ENCODE measurements at regions not wholly inside any gene's neighbourhood (a gene's known extent, or its start where the extent isn't known, plus 50 kb on each side); places are given as distances from the start of the nearest gene placed in this dataset.

DNA sequence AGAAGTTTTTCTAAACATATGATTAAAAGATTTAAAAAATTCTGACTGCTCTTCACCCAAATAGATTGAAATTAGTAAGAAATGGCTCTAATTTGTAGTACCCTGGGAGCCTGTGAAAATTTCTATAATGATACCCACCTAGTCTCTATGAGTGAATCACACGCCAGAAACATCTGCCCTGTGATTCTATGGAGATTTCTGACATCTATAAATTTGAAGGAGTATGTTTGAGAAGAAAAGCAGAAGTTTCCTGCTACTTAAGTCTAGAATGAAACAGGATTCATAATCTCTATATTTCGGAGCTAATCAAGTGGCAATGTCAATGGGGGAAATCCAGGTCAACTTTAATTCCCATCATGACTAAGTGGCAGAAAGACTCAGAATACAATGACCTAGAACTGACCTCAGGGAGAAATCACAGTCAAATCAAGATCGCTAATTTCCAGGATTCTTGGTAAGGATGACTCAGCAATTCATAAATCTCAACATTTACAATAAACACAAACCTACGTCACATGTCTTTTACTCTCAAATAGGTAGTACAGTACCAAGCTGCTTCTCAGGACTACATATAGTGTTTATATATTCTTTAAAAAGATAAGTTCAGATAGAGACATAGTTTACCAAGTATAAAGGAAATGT is 186.2 kb upstream of the TNFAIP3 start:
- POLR2A ChIA-PET = no interaction called here
- Histone ChIP-seq H3K9me3 (no peaks in the 10 kb centered on the region), H3K27me3 (ENCODE audit: insufficient read depth) (no peaks in the 10 kb centered on the region), H3K9me2 (no peaks in the 10 kb centered on the region), H3K79me2 (ENCODE audit: insufficient read depth) (no peaks in the 10 kb centered on the region), H3K36me3 (replicated peaks in 1 of 2; ENCODE audit: control insufficient read depth in 1 of 2, insufficient read depth in 2 of 2, low read length in 1 of 2) (no peaks in the 10 kb centered on the region), H3F3A (replicated peaks; ENCODE audit: insufficient read depth) (no peaks in the 10 kb centered on the region), H2AFZ (ENCODE audit: low read depth) (no peak overlapping the region), H3K4me1 (ENCODE audit: control insufficient read depth in 1 of 2, insufficient read depth in 2 of 2, low read depth in 1 of 2, low read length in 1 of 2) (no peaks in the 10 kb centered on the region), H3K9ac (no peak overlapping the region), H3K4me2 (no peak overlapping the region), H3K27ac (ENCODE audit: low read depth in 2 of 2, low read length in 1 of 2) (no peak overlapping the region), H3K4me3 (ENCODE audit: low read depth in 2 of 2, low read length in 1 of 2) (no peak overlapping the region), H4K20me1 (ENCODE audit: insufficient read depth) (no peaks in the 10 kb centered on the region)
- TF ChIP-seq USF1 (IDR thresholded peaks at IDR 0.05; ENCODE audit: borderline replicate concordance, low read depth) (no peak), ZBTB33 (IDR thresholded peaks at IDR 0.05; ENCODE audit: borderline replicate concordance, low read depth) (no peak), EZH2phosphoT487 (IDR thresholded peaks at IDR 0.05; ENCODE audit: borderline replicate concordance, low read depth) (no peak), POLR2AphosphoS5 (IDR thresholded peaks at IDR 0.05; ENCODE audit: low read depth, low read length) (no peak), NFIC (IDR thresholded peaks at IDR 0.05; ENCODE audit: borderline replicate concordance) (no peak), FOXM1 (IDR thresholded peaks at IDR 0.05; ENCODE audit: low read depth) (no peak), FOSL2 (IDR thresholded peaks at IDR 0.05; ENCODE audit: borderline replicate concordance, low read depth) (no peak), MXI1 (IDR thresholded peaks at IDR 0.05; ENCODE audit: low read depth, low read length) (no peak), RCOR1 (IDR thresholded peaks at IDR 0.05; ENCODE audit: low read length) (no peak), JUND (IDR thresholded peaks at IDR 0.05) (no peak), YY1 (IDR thresholded peaks at IDR 0.05; ENCODE audit: low read depth) (no peak), RFX5 (IDR thresholded peaks at IDR 0.05; ENCODE audit: low read length) (no peak)
- TF ChIP-seq, protein P1, sequence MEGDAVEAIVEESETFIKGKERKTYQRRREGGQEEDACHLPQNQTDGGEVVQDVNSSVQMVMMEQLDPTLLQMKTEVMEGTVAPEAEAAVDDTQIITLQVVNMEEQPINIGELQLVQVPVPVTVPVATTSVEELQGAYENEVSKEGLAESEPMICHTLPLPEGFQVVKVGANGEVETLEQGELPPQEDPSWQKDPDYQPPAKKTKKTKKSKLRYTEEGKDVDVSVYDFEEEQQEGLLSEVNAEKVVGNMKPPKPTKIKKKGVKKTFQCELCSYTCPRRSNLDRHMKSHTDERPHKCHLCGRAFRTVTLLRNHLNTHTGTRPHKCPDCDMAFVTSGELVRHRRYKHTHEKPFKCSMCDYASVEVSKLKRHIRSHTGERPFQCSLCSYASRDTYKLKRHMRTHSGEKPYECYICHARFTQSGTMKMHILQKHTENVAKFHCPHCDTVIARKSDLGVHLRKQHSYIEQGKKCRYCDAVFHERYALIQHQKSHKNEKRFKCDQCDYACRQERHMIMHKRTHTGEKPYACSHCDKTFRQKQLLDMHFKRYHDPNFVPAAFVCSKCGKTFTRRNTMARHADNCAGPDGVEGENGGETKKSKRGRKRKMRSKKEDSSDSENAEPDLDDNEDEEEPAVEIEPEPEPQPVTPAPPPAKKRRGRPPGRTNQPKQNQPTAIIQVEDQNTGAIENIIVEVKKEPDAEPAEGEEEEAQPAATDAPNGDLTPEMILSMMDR (IDR thresholded peaks at IDR 0.05) = no peak
- TF ChIP-seq, protein P2, sequence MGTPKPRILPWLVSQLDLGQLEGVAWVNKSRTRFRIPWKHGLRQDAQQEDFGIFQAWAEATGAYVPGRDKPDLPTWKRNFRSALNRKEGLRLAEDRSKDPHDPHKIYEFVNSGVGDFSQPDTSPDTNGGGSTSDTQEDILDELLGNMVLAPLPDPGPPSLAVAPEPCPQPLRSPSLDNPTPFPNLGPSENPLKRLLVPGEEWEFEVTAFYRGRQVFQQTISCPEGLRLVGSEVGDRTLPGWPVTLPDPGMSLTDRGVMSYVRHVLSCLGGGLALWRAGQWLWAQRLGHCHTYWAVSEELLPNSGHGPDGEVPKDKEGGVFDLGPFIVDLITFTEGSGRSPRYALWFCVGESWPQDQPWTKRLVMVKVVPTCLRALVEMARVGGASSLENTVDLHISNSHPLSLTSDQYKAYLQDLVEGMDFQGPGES (IDR thresholded peaks at IDR 0.05; ENCODE audit: low read depth, low read length) = no peak
- DNase-seq = no peak
- 19% methylated on average over 4 of the region's 4 CpGs for WGBS (ENCODE audit: low lambda C conversion rate)
- CTCF ChIA-PET = no interaction called here

Data from SK-N-SH (cell line).